GM23338 (cell line): ENCODE measurements at regions not wholly inside any gene's neighbourhood (a gene's known extent, or its start where the extent isn't known, plus 50 kb on each side); places are given as distances from the start of the nearest gene placed in this dataset.

Experiments
- ATAC-seq: fragments of 200-7000 bp; cut with Tn5 transposase; 3 replicates; pipeline ENCODE4 v1.9.1; 2020
- DNase-seq: peaks from one replicate; pipeline ENCODE4 v3.0.0-alpha.2; 2015; ENCODE audit warnings: low spot score
- H2AFZ ChIP-seq: fragments of 200-600 bp; sonication (generic); 2 replicates; pipeline ENCODE4 v1.8.0; 2016; ENCODE audit warnings: antibody characterized with exemption, mild to moderate bottlenecking, moderate library complexity
- H3F3A ChIP-seq: fragments of 200-600 bp; sonication (generic); replicated peaks from 2 replicates; pipeline ENCODE4 v1.8.0; 2017; ENCODE audit warnings: antibody characterized with exemption, mixed run types, low read depth
- H3K27ac ChIP-seq: fragments of 200-600 bp; sonication (generic); 2 replicates; pipeline ENCODE4 v1.6.1; 2016; ENCODE audit warnings: low read depth
- H3K27me3 ChIP-seq: fragments of 200-600 bp; sonication (generic); 2 replicates; pipeline ENCODE4 v1.8.0; 2016; ENCODE audit warnings: mild to moderate bottlenecking, mixed run types, moderate library complexity; ENCODE audit not compliant: insufficient read depth
- H3K36me3 ChIP-seq: fragments of 200-600 bp; sonication (generic); 2 replicates; pipeline ENCODE4 v1.8.0; 2016; ENCODE audit warnings: mild to moderate bottlenecking; ENCODE audit not compliant: insufficient read depth
- H3K4me1 ChIP-seq: fragments of 200-600 bp; sonication (generic); 2 replicates; pipeline ENCODE4 v1.8.0; 2016; ENCODE audit warnings: mild to moderate bottlenecking, moderate library complexity; ENCODE audit not compliant: insufficient read depth
- H3K4me2 ChIP-seq: fragments of 200-600 bp; sonication (generic); 2 replicates; pipeline ENCODE4 v1.7.1; 2017; ENCODE audit warnings: mixed run types
- H3K4me3 ChIP-seq: fragments of 200-600 bp; sonication (generic); 2 replicates; pipeline ENCODE4 v1.6.1; 2016; ENCODE audit warnings: mixed run types
- H3K79me2 ChIP-seq: fragments of 200-600 bp; sonication (generic); replicated peaks from 2 replicates; pipeline ENCODE4 v1.8.0; 2017; ENCODE audit warnings: mild to moderate bottlenecking; ENCODE audit not compliant: insufficient read depth
- H3K9me2 ChIP-seq: fragments of 200-600 bp; sonication (generic); 2 replicates; pipeline ENCODE4 v1.8.0; 2017; ENCODE audit not compliant: insufficient read depth
- H4K20me1 ChIP-seq: fragments of 200-600 bp; sonication (generic); replicated peaks from 2 replicates; pipeline ENCODE4 v1.8.0; 2017; ENCODE audit warnings: mild to moderate bottlenecking; ENCODE audit not compliant: insufficient read depth
- H3K27ac Mint-ChIP-seq: 2 replicates; pipeline ENCODE4 v1.8.0; 2020; ENCODE audit warnings: inconsistent platforms, mild to moderate bottlenecking, moderate library complexity, mixed read lengths
- H3K27me3 Mint-ChIP-seq: 3 replicates; pipeline ENCODE4 v1.8.0; 2022; ENCODE audit warnings: low read depth, mild to moderate bottlenecking, moderate library complexity, mixed read lengths, inconsistent platforms; ENCODE audit not compliant: insufficient read depth, poor library complexity
- H3K36me3 Mint-ChIP-seq: 3 replicates; pipeline ENCODE4 v1.8.0; 2021; ENCODE audit warnings: low read depth, mild to moderate bottlenecking, inconsistent platforms, moderate library complexity, mixed read lengths
- H3K4me1 Mint-ChIP-seq: 3 replicates; pipeline ENCODE4 v1.8.0; 2020; ENCODE audit warnings: mild to moderate bottlenecking, inconsistent platforms, mixed read lengths
- H3K4me3 Mint-ChIP-seq: 3 replicates; pipeline ENCODE4 v1.8.0; 2021; ENCODE audit warnings: moderate library complexity, mild to moderate bottlenecking, inconsistent platforms, mixed read lengths
- H3K9me3 Mint-ChIP-seq: 3 replicates; pipeline ENCODE4 v1.8.0; 2020; ENCODE audit warnings: moderate library complexity, mild to moderate bottlenecking, inconsistent platforms, mixed read lengths
- EZH2 ChIP-seq: fragments of 200-600 bp; sonication (generic); IDR thresholded peaks from one replicate; pipeline ENCODE4 v1.8.0; 2017; ENCODE audit warnings: antibody characterized with exemption, mild to moderate bottlenecking, low read depth; ENCODE audit not compliant: unreplicated experiment
- JUNB ChIP-seq: IDR thresholded peaks from one replicate; pipeline ENCODE4 v1.6.1; 2016; ENCODE audit warnings: antibody characterized with exemption; ENCODE audit not compliant: unreplicated experiment
- POLR2AphosphoS5 ChIP-seq: IDR thresholded peaks from 2 replicates; pipeline ENCODE4 v1.6.1; 2016; ENCODE audit warnings: antibody characterized with exemption, low read depth
- ZNF331 ChIP-seq: fragments of 250-450 bp; sonication (Bioruptor Pico); IDR thresholded peaks from 2 replicates; pipeline ENCODE4 v1.5.0; 2020; ENCODE audit warnings: low read depth, mild to moderate bottlenecking, moderate library complexity
- ZNF462 ChIP-seq: fragments of 250-450 bp; sonication (Bioruptor Pico); IDR thresholded peaks from 2 replicates; pipeline ENCODE4 v1.5.0; 2020; ENCODE audit warnings: mild to moderate bottlenecking, moderate library complexity

- no peaks in the 10 kb centered on the region for H3F3A ChIP-seq
These were observed 398.8 kb downstream of the TGFB2 start for GRCh38 chr1:218743861-218744505.

More at GRCh38 chr1:218743861-218744505, 398.8 kb downstream of the TGFB2 start:
- DNase-seq (no peak), ATAC-seq (no peak)
- Histone ChIP-seq H2AFZ (no peak overlapping the region), H3K79me2 (no peaks in the 10 kb centered on the region), H3K36me3 (no peaks in the 10 kb centered on the region), H3K27ac (no peak overlapping the region), H3K9me2 (peaks cover 19% of the 10 kb centered on the region; the same call in 1 of the 2 replicates), H3K4me2 (no peak overlapping the region), H4K20me1 (no peaks in the 10 kb centered on the region), H3K27me3 (no peaks in the 10 kb centered on the region), H3K4me3 (no peak overlapping the region), H3K4me1 (no peaks in the 10 kb centered on the region)
- peaks cover 2% of the 10 kb centered on the region for H3K27me3 Mint-ChIP-seq
- no peak overlapping the region for H3K4me3 Mint-ChIP-seq
- TF ChIP-seq ZNF462 (CRISPR knock-in tag) (no peak), POLR2AphosphoS5 (no peak), JUNB (no peak), ZNF331 (CRISPR knock-in tag) (no peak), EZH2 (no peak)
- H3K4me1 Mint-ChIP-seq, result no peaks in the 10 kb centered on the region
- peaks cover 5% of the 10 kb centered on the region; the same call in 2 of the 3 replicates for H3K36me3 Mint-ChIP-seq
- no peak overlapping the region for H3K27ac Mint-ChIP-seq
- peaks cover 17% of the 10 kb centered on the region; the same call in 2 of the 3 replicates for H3K9me3 Mint-ChIP-seq
